ENCODE measurements at regions not wholly inside any gene's neighbourhood (a gene's known extent, or its start where the extent isn't known, plus 50 kb on each side); places are given as distances from the start of the nearest gene placed in this dataset.

- intact Hi-C loops (cut with DNase I) = no loop called here
- H3K27me3 ChIP-seq = no peaks in the 10 kb centered on the region
- 91 to 100% methylated on average over 1 of the region's 1 CpG for WGBS, 2 donors
- DNase-seq (no peak), FAIRE-seq (no peak), ATAC-seq (no peak)
- H3K36me3 ChIP-seq = no peaks in the 10 kb centered on the region
- H3K4me1 ChIP-seq = no peaks in the 10 kb centered on the region
- no peaks in the 10 kb centered on the region for H3K9me3 ChIP-seq
- TF ChIP-seq, protein P1, sequence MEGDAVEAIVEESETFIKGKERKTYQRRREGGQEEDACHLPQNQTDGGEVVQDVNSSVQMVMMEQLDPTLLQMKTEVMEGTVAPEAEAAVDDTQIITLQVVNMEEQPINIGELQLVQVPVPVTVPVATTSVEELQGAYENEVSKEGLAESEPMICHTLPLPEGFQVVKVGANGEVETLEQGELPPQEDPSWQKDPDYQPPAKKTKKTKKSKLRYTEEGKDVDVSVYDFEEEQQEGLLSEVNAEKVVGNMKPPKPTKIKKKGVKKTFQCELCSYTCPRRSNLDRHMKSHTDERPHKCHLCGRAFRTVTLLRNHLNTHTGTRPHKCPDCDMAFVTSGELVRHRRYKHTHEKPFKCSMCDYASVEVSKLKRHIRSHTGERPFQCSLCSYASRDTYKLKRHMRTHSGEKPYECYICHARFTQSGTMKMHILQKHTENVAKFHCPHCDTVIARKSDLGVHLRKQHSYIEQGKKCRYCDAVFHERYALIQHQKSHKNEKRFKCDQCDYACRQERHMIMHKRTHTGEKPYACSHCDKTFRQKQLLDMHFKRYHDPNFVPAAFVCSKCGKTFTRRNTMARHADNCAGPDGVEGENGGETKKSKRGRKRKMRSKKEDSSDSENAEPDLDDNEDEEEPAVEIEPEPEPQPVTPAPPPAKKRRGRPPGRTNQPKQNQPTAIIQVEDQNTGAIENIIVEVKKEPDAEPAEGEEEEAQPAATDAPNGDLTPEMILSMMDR (IDR thresholded peaks at IDR 0.05) = no peak
- H3K4me3 ChIP-seq = no peak overlapping the region
- H3K27ac ChIP-seq = no peak overlapping the region
Observed at GRCh38 chr13:62096652-62097051, 681.0 kb upstream of the PCDH20 start.

DNA sequence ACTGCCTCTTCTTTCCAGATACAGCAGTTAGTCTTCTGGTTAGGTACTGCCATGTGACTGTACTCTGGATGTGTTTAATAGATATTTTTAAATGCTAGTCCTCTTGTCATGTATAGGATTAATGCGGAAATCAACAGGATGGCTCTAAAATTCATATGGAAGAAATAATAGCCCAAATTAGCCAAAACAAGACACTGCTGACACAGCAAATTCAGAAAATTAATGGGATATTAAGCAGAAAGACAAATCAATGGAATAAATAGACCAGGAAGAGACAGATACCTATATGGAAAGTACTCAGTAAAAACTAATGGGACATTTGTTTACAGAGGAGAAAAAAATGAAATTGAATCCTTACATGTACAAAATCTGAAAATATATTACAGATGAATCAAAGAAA is 679.3 kb upstream of the PCDH20 start:
- ATAC-seq (no peak), FAIRE-seq (no peak), DNase-seq (no peak)
- Histone ChIP-seq H3K36me3 (no peaks in the 10 kb centered on the region), H3K4me1 (no peaks in the 10 kb centered on the region), H3K9me3 (no peaks in the 10 kb centered on the region), H3K4me3 (no peak overlapping the region), H3K27ac (no peak overlapping the region), H3K27me3 (no peaks in the 10 kb centered on the region)
- WGBS, 2 donors = 81 to 95% methylated on average over 1 of the region's 1 CpG
- TF ChIP-seq, protein P1 (IDR thresholded peaks at IDR 0.05) = no peak
- intact Hi-C loops (cut with DNase I) = no loop called here

GRCh38 chr13:62093984-62094780 is 678.5 kb upstream of the PCDH20 start:
- TF ChIP-seq, protein P1 (IDR thresholded peaks at IDR 0.05) = no peak
- intact Hi-C loops (cut with DNase I) = no loop called here
- Histone ChIP-seq H3K27me3 (no peaks in the 10 kb centered on the region), H3K4me1 (no peaks in the 10 kb centered on the region), H3K4me3 (no peak overlapping the region), H3K27ac (no peak overlapping the region), H3K36me3 (no peaks in the 10 kb centered on the region), H3K9me3 (no peaks in the 10 kb centered on the region)
- ATAC-seq (no peak), FAIRE-seq (no peak), DNase-seq (no peak)
- WGBS, 2 donors = 70 to 75% methylated on average over 5 of the region's 5 CpGs

GRCh38 chr13:62092949-62093348 is 677.3 kb upstream of the PCDH20 start:
- intact Hi-C loops (cut with DNase I) = no loop called here

GRCh38 chr13:62092536-62092935 is 676.9 kb upstream of the PCDH20 start:
- no peak overlapping the region for H3K27ac ChIP-seq
- no peaks in the 10 kb centered on the region for H3K36me3 ChIP-seq
- H3K9me3 ChIP-seq = no peaks in the 10 kb centered on the region
- no peak for ATAC-seq
- no peaks in the 10 kb centered on the region for H3K4me1 ChIP-seq
- no peak for DNase-seq
- intact Hi-C loops (cut with DNase I) = no loop called here
- no peak for FAIRE-seq
- WGBS, 2 donors = 61 to 73% methylated on average over 3 of the region's 3 CpGs
- H3K4me3 ChIP-seq = no peak overlapping the region
- H3K27me3 ChIP-seq = no peaks in the 10 kb centered on the region
- TF ChIP-seq, protein P1 (IDR thresholded peaks at IDR 0.05) = no peak

More at GRCh38 chr13:62092949-62093348, 677.3 kb upstream of the PCDH20 start:
- WGBS, 2 donors = 59 to 73% methylated on average over 2 of the region's 2 CpGs
- Histone ChIP-seq H3K27me3 (no peaks in the 10 kb centered on the region), H3K36me3 (no peaks in the 10 kb centered on the region), H3K9me3 (no peaks in the 10 kb centered on the region), H3K4me1 (no peaks in the 10 kb centered on the region), H3K27ac (no peak overlapping the region), H3K4me3 (no peak overlapping the region)
- ATAC-seq (no peak), DNase-seq (no peak), FAIRE-seq (no peak)
- TF ChIP-seq, protein P1 (IDR thresholded peaks at IDR 0.05) = no peak

All from pancreas (tissue), 10 donors.